ENCODE measurements at regions not wholly inside any gene's neighbourhood (a gene's known extent, or its start where the extent isn't known, plus 50 kb on each side); places are given as distances from the start of the nearest gene placed in this dataset.

- no peak overlapping the region for H3K4me2 ChIP-seq (ENCODE audit: low read length)
- no peak overlapping the region for H3K4me3 ChIP-seq (ENCODE audit: low read depth, low read length)
- H2AFZ ChIP-seq: no peak overlapping the region
- H3K27me3 ChIP-seq (ENCODE audit: control insufficient read depth, insufficient read depth, low read length): no peaks in the 10 kb centered on the region
- no peaks in the 10 kb centered on the region for H3K4me1 ChIP-seq
- TF ChIP-seq, protein P1, sequence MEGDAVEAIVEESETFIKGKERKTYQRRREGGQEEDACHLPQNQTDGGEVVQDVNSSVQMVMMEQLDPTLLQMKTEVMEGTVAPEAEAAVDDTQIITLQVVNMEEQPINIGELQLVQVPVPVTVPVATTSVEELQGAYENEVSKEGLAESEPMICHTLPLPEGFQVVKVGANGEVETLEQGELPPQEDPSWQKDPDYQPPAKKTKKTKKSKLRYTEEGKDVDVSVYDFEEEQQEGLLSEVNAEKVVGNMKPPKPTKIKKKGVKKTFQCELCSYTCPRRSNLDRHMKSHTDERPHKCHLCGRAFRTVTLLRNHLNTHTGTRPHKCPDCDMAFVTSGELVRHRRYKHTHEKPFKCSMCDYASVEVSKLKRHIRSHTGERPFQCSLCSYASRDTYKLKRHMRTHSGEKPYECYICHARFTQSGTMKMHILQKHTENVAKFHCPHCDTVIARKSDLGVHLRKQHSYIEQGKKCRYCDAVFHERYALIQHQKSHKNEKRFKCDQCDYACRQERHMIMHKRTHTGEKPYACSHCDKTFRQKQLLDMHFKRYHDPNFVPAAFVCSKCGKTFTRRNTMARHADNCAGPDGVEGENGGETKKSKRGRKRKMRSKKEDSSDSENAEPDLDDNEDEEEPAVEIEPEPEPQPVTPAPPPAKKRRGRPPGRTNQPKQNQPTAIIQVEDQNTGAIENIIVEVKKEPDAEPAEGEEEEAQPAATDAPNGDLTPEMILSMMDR (IDR thresholded peaks at IDR 0.05): no peak
- H3K9me3 ChIP-seq (ENCODE audit: control insufficient read depth, low read length): no peaks in the 10 kb centered on the region
- no peaks in the 10 kb centered on the region for H3K79me2 ChIP-seq
- H3K27ac ChIP-seq: no peak overlapping the region
- no peaks in the 10 kb centered on the region for H3K36me3 ChIP-seq (ENCODE audit: control insufficient read depth, insufficient read depth, low read length)
- H3K9ac ChIP-seq: no peak overlapping the region
Observed at GRCh38 chr12:14059548-14059947, 78.1 kb upstream of the GRIN2B start.

- Histone ChIP-seq H2AFZ (no peak overlapping the region), H3K79me2 (no peaks in the 10 kb centered on the region), H3K9ac (no peak overlapping the region), H3K9me3 (ENCODE audit: control insufficient read depth, low read length) (no peaks in the 10 kb centered on the region), H3K27ac (no peak overlapping the region), H3K4me2 (ENCODE audit: low read length) (no peak overlapping the region), H3K4me1 (no peaks in the 10 kb centered on the region), H3K36me3 (ENCODE audit: control insufficient read depth, insufficient read depth, low read length) (no peaks in the 10 kb centered on the region), H3K4me3 (ENCODE audit: low read depth, low read length) (no peak overlapping the region), H3K27me3 (ENCODE audit: control insufficient read depth, insufficient read depth, low read length) (no peaks in the 10 kb centered on the region)
- TF ChIP-seq, protein P1 (IDR thresholded peaks at IDR 0.05): no peak
Observed at GRCh38 chr12:14065616-14066015, 84.2 kb upstream of the GRIN2B start.

DNA sequence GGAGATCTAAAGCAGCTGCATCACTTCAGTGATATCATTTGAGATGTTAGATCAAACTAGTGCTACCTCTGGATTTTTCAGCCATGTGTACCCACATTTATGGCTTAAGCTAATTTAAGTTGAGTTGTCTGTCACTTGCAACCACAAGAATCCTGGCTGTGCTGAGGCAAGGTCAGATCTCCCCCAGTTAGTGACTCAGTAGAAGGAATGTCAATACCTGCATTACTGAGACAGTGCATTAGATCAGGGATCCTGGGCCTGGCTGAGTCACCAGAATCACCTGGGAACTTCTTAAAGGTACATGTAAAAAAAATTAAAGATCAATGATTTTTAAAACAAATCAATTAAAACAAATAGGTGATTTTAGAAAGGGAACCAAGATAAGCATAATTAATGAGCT is 84.6 kb upstream of the GRIN2B start:
- no peaks in the 10 kb centered on the region for H3K36me3 ChIP-seq (ENCODE audit: control insufficient read depth, insufficient read depth, low read length)
- H3K4me3 ChIP-seq (ENCODE audit: low read depth, low read length): no peak overlapping the region
- no peaks in the 10 kb centered on the region for H3K27me3 ChIP-seq (ENCODE audit: control insufficient read depth, insufficient read depth, low read length)
- no peaks in the 10 kb centered on the region for H3K9me3 ChIP-seq (ENCODE audit: control insufficient read depth, low read length)
- no peaks in the 10 kb centered on the region for H3K79me2 ChIP-seq
- TF ChIP-seq, protein P1 (IDR thresholded peaks at IDR 0.05): no peak
- no peak overlapping the region for H3K9ac ChIP-seq
- no peak overlapping the region for H3K27ac ChIP-seq
- no peak overlapping the region for H2AFZ ChIP-seq
- H3K4me1 ChIP-seq: no peaks in the 10 kb centered on the region
- H3K4me2 ChIP-seq (ENCODE audit: low read length): no peak overlapping the region

GRCh38 chr12:14068961-14069360 is 87.6 kb upstream of the GRIN2B start:
- H3K4me1 ChIP-seq: no peaks in the 10 kb centered on the region
- H3K9me3 ChIP-seq (ENCODE audit: control insufficient read depth, low read length): no peaks in the 10 kb centered on the region
- H3K9ac ChIP-seq: no peak overlapping the region
- H3K4me2 ChIP-seq (ENCODE audit: low read length): no peak overlapping the region
- H3K27me3 ChIP-seq (ENCODE audit: control insufficient read depth, insufficient read depth, low read length): no peaks in the 10 kb centered on the region
- no peaks in the 10 kb centered on the region for H3K79me2 ChIP-seq
- no peak overlapping the region for H3K4me3 ChIP-seq (ENCODE audit: low read depth, low read length)
- TF ChIP-seq, protein P1 (IDR thresholded peaks at IDR 0.05): no peak
- H3K27ac ChIP-seq: no peak overlapping the region
- H3K36me3 ChIP-seq (ENCODE audit: control insufficient read depth, insufficient read depth, low read length): no peaks in the 10 kb centered on the region
- H2AFZ ChIP-seq: no peak overlapping the region

DNA sequence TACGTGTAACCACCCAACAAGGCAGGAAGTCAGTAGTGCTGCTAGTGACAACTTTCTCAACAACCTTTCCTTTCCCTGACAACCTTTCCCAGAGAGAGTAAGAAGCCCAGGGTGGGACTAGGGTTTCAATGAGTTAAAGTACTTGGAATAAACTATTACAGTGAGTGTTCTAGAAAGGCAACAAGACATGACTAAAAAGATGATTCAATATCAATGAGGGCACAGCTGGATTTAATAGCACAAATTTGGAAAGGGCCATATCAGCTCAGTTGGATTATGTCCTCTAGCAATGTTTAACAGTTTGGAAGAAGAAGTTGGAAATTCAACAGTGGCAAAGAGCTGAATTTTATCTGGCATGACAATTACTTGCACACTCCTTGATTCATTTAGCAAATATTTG is 90.4 kb upstream of the GRIN2B start:
- Histone ChIP-seq H3K9ac (no peak overlapping the region), H3K4me1 (no peaks in the 10 kb centered on the region), H3K27ac (no peak overlapping the region), H3K9me3 (ENCODE audit: control insufficient read depth, low read length) (no peaks in the 10 kb centered on the region), H2AFZ (no peak overlapping the region), H3K4me3 (ENCODE audit: low read depth, low read length) (no peak overlapping the region), H3K79me2 (no peaks in the 10 kb centered on the region), H3K36me3 (ENCODE audit: control insufficient read depth, insufficient read depth, low read length) (no peaks in the 10 kb centered on the region), H3K4me2 (ENCODE audit: low read length) (no peak overlapping the region), H3K27me3 (ENCODE audit: control insufficient read depth, insufficient read depth, low read length) (no peaks in the 10 kb centered on the region)
- TF ChIP-seq, protein P1 (IDR thresholded peaks at IDR 0.05): no peak
